IPS DF 6.9 (cell line): ENCODE measurements at regions not wholly inside any gene's neighbourhood (a gene's known extent, or its start where the extent isn't known, plus 50 kb on each side); places are given as distances from the start of the nearest gene placed in this dataset.
"Not testable (repeated sequence)": the region's sequence is repeated elsewhere in the genome, so short reads cannot be mapped to it uniquely, and the experiment has no call there.

ENCODE experiments used
- DNase-seq: peaks from one replicate; pipeline ENCODE4 v3.0.0-alpha.2; 2013; ENCODE audit warnings: low read depth, low spot score
- H3K27ac ChIP-seq: one replicate; pipeline ENCODE4 v1.5.1; 2013; ENCODE audit warnings: low read length, control low read depth
- H3K27me3 ChIP-seq: 2 replicates; pipeline ENCODE4 v1.6.1; 2013; ENCODE audit warnings: mild to moderate bottlenecking, low read length; ENCODE audit not compliant: control insufficient read depth, insufficient read depth
- H3K36me3 ChIP-seq: 2 replicates; pipeline ENCODE4 v1.6.1; 2013; ENCODE audit warnings: low read length; ENCODE audit not compliant: control insufficient read depth, insufficient read depth
- H3K4me1 ChIP-seq: 2 replicates; pipeline ENCODE4 v1.6.1; 2013; ENCODE audit warnings: low read length; ENCODE audit not compliant: control insufficient read depth, insufficient read depth
- H3K4me3 ChIP-seq: 2 replicates; pipeline ENCODE4 v1.5.1; 2013; ENCODE audit warnings: mild to moderate bottlenecking, low read length
- H3K9me3 ChIP-seq: 2 replicates; pipeline ENCODE4 v1.6.1; 2013; ENCODE audit warnings: low read length, inconsistent platforms; ENCODE audit not compliant: control insufficient read depth, insufficient read depth
- WGBS: extraction: QIAGEN DNeasy Blood & Tissue Kit; methylation state at CpG from one replicate; pipeline ENCODE4 v1.1.7; 2013; ENCODE audit warnings: mixed read lengths, missing lambda C conversion rate; ENCODE audit not compliant: insufficient read length, insufficient coverage; 5-methylcytosine and 5-hydroxymethylcytosine counted together

GRCh38 chr14:53252141-53252540 lies 99.0 kb upstream of the DDHD1 start:
- no peaks in the 10 kb centered on the region for H3K36me3 ChIP-seq
- no peaks in the 10 kb centered on the region for H3K27me3 ChIP-seq
- no peaks in the 10 kb centered on the region for H3K9me3 ChIP-seq
- H3K4me3 ChIP-seq, result no peak overlapping the region
- no CpG with 5 or more reads among the region's 1 CpG for WGBS
- DNase-seq, result no peak
- no peaks in the 10 kb centered on the region for H3K4me1 ChIP-seq
- H3K27ac ChIP-seq, result no peak overlapping the region

DNA sequence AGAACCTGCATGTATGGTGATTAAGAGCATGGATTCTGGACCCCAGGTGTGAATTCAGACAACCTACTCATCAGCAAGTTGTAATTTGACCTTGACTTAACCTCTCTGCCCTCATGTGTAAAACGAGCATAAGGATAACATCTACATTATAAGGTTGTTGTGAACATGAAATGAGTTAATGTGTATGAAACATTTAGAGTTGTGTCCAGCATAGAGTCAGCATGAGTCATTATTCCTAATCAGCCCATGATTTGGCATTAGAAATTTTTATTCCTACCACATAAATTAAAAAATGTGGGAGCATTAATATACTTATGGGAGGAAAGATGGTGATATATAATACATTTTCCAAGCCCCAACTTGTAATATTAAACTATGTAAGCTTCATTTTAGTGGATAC lies 95.9 kb upstream of the DDHD1 start:
- H3K27me3 ChIP-seq, result no peaks in the 10 kb centered on the region
- H3K27ac ChIP-seq, result no peak overlapping the region
- H3K36me3 ChIP-seq, result no peaks in the 10 kb centered on the region
- WGBS, result no CpG with 5 or more reads among the region's 1 CpG
- H3K9me3 ChIP-seq, result peaks cover under 1% of the 10 kb centered on the region; the same call in 1 of the 2 replicates
- no peak for DNase-seq
- no peaks in the 10 kb centered on the region for H3K4me1 ChIP-seq
- no peak overlapping the region for H3K4me3 ChIP-seq

GRCh38 chr14:53247596-53248370 lies 94.7 kb upstream of the DDHD1 start:
- Histone ChIP-seq H3K9me3 (peaks cover 2% of the 10 kb centered on the region; the same call in 1 of the 2 replicates), H3K27me3 (no peaks in the 10 kb centered on the region), H3K36me3 (no peaks in the 10 kb centered on the region), H3K4me3 (no peak overlapping the region), H3K4me1 (no peaks in the 10 kb centered on the region), H3K27ac (no peak overlapping the region)
- DNase-seq, result no peak
- WGBS, result no CpG with 5 or more reads among the region's 4 CpGs

DNA sequence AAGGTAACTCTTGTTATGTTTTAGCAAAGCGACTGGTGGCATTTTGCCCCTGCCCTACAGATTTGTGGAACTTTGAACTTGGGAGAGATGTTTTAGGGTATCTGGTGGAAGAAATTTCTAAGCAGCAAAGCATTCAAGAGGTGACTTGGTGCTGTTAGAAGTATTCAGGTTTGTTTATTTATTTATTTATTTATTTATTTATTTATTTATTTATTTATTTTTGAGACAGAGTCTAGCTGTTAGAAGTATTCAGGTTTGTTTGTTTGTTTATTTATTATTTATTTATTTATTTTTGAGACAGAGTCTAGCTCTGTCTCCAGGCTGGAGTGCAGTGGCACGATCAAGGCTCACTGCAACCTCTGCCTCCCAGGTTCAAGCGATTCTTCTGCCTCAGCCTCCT lies 89.8 kb upstream of the DDHD1 start:
- not testable (repeated sequence) for DNase-seq, H3K27me3 ChIP-seq, H3K4me1 ChIP-seq, H3K36me3 ChIP-seq, H3K27ac ChIP-seq, H3K9me3 ChIP-seq, H3K4me3 ChIP-seq
- no CpG with 5 or more reads among the region's 3 CpGs for WGBS

DNA sequence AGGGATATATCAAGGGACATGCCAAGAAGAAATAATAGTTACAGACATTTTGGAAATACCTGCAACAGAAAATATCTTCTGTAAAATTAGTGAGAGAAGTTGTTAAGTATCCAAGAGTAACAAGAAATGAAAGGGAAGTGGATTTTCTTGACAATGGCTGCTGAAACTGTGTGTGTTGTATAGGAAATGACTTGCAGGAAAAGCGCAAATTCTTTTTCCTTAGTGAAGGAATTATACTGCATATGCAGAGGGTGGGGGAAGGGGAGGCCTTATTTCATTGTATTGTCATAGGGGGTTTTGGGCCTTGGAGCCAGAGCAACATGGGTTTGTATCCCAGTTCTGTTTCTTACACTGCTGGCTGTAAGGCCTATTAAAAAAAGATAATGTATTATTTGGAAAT lies 84.4 kb upstream of the DDHD1 start:
- H3K9me3 ChIP-seq, result no peaks in the 10 kb centered on the region
- H3K4me3 ChIP-seq, result no peak overlapping the region
- H3K36me3 ChIP-seq, result no peaks in the 10 kb centered on the region
- H3K27ac ChIP-seq, result no peak overlapping the region
- DNase-seq, result no peak
- no peaks in the 10 kb centered on the region for H3K27me3 ChIP-seq
- WGBS, result no CpG with 5 or more reads among the region's 1 CpG
- no peaks in the 10 kb centered on the region for H3K4me1 ChIP-seq

GRCh38 chr14:53236708-53237107 lies 83.6 kb upstream of the DDHD1 start:
- no peaks in the 10 kb centered on the region for H3K36me3 ChIP-seq
- H3K4me3 ChIP-seq, result no peak overlapping the region
- H3K27me3 ChIP-seq, result no peaks in the 10 kb centered on the region
- WGBS, result 100% methylated on average over 1 of the region's 3 CpGs
- DNase-seq, result no peak
- H3K4me1 ChIP-seq, result no peaks in the 10 kb centered on the region
- no peaks in the 10 kb centered on the region for H3K9me3 ChIP-seq
- no peak overlapping the region for H3K27ac ChIP-seq

DNA sequence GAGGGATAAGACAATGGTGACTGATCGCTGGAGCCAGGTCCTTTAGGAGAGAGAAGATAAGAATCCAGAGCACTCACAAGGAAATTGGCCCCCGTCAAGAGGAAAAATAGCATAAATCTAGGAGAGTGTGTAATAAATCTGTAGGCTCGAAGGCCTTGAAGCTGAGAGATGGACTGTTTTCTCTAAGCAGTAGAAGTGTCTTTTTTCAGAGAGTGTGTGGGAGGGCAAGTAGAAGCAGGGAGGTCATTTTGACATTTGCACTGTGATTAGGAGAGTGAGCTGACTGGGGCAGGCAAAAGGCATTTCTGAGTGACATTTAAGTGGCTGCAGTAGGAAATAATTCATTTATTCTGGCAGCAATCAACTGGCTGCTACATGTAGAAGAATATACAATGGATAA lies 78.0 kb upstream of the DDHD1 start:
- Histone ChIP-seq H3K27me3 (no peaks in the 10 kb centered on the region), H3K9me3 (no peaks in the 10 kb centered on the region), H3K4me3 (no peak overlapping the region), H3K27ac (no peak overlapping the region), H3K4me1 (no peaks in the 10 kb centered on the region), H3K36me3 (no peaks in the 10 kb centered on the region)
- no peak for DNase-seq
- WGBS, result no CpG with 5 or more reads among the region's 3 CpGs

DNA sequence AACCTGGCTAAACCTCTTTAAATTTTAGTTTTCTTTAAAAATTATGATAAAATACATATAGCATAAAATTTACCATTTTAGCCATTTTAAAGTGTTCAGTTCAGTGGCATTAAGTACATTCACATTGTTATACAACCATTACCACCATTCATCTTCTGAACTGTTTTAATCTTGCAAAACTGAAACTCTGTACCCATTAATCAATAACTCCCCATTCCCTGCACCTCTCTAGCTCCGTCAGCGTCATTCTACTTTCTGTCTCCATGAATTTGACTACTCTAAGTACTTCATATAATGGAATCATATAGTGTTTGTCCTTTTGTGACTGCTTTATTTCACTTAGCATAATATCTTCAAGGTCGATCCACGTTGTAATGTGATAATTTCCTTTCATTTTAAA lies 75.8 kb upstream of the DDHD1 start:
- Histone ChIP-seq H3K36me3 (no peaks in the 10 kb centered on the region), H3K27ac (no peak overlapping the region), H3K9me3 (no peaks in the 10 kb centered on the region), H3K27me3 (no peaks in the 10 kb centered on the region), H3K4me3 (no peak overlapping the region), H3K4me1 (no peaks in the 10 kb centered on the region)
- WGBS, result no CpG with 5 or more reads among the region's 4 CpGs
- DNase-seq, result no peak

DNA sequence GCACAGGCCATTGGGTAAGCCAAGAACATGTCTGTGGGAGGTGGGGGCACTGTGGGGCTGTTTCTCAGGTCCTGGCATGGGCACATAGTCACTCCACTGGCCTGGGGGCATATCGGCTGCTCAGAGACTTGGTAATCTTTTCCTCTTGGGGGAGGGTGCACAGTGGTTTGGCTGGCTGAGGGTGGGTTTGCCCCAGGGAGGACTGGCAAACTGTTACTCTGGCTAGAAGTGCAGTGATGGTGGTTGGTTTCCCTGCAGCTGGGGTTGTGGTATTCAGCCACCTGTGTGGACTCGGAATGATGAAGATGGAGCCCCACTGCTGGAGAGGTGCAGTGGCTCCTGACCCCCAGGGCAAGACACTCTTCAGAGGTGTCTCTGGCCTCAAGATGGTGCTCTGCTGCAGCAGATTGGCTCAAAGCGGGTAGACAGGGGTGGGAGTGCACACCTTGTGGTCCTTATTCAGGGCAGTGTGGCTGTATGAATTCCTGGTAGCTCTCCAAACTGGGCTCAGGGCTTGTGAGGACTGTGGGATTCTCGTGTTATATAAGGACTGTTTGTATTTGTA lies 74.1 kb upstream of the DDHD1 start:
- H3K27ac ChIP-seq, result no peak overlapping the region
- no CpG with 5 or more reads among the region's 4 CpGs for WGBS
- H3K9me3 ChIP-seq, result no peaks in the 10 kb centered on the region

GRCh38 chr14:53226553-53226952 lies 73.4 kb upstream of the DDHD1 start:
- Histone ChIP-seq H3K36me3 (no peaks in the 10 kb centered on the region), H3K4me3 (no peak overlapping the region), H3K4me1 (no peaks in the 10 kb centered on the region), H3K27me3 (no peaks in the 10 kb centered on the region), H3K27ac (no peak overlapping the region), H3K9me3 (no peaks in the 10 kb centered on the region)
- no CpG with 5 or more reads among the region's 5 CpGs for WGBS
- DNase-seq, result no peak

More for the DNA sequence above, 74.1 kb upstream of the DDHD1 start:
- no peak for DNase-seq
- H3K4me3 ChIP-seq, result no peak overlapping the region
- H3K36me3 ChIP-seq, result no peaks in the 10 kb centered on the region
- H3K4me1 ChIP-seq, result no peaks in the 10 kb centered on the region
- no peaks in the 10 kb centered on the region for H3K27me3 ChIP-seq

DNA sequence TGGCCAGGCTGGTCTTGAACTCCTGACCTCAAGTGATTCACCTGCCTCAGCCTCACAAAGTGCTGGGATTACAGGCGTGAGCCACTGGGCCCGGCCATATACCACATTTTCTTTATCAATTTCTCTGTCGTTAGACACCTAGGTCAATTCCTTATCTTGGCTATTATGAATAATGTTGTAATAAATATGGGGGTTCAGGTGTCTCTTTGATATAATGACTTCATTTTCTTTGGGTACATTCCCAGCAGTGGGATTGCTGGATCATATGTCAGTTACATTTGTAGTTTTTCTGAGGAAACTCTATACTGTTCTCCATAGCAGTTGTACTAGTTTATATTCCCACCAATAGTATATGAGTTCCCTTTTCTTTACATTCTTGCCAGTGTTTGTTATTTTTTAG lies 67.8 kb upstream of the DDHD1 start:
- Histone ChIP-seq H3K4me1 (no peaks in the 10 kb centered on the region), H3K4me3 (no peak overlapping the region), H3K27me3 (no peaks in the 10 kb centered on the region), H3K36me3 (no peaks in the 10 kb centered on the region), H3K27ac (no peak overlapping the region), H3K9me3 (no peaks in the 10 kb centered on the region)
- WGBS, result no CpG with 5 or more reads among the region's 3 CpGs
- DNase-seq, result no peak
